ENCODE measurements at regions not wholly inside any gene's neighbourhood (a gene's known extent, or its start where the extent isn't known, plus 50 kb on each side); places are given as distances from the start of the nearest gene placed in this dataset.

- intact Hi-C loops (cut with DNase I) = no loop called here
Observed at GRCh38 chr10:100685331-100685730, 60.1 kb upstream of the PAX2 start.

GRCh38 chr10:100687143-100688003 is 58.0 kb upstream of the PAX2 start:
- intact Hi-C loops (cut with DNase I) = no loop called here
- ATAC-seq = no peak
- no peak for DNase-seq (ENCODE audit: missing footprints)

More at GRCh38 chr10:100685331-100685730, 60.1 kb upstream of the PAX2 start:
- ATAC-seq (no peak), DNase-seq (ENCODE audit: missing footprints) (no peak)

- no peak for DNase-seq (ENCODE audit: missing footprints)
- intact Hi-C loops (cut with DNase I) = no loop called here
- ATAC-seq = no peak
Observed at GRCh38 chr10:100688201-100688600, 57.2 kb upstream of the PAX2 start.

- intact Hi-C loops (cut with DNase I) = no loop called here
- no peak for ATAC-seq
Observed at GRCh38 chr10:100693821-100694220, 51.6 kb upstream of the PAX2 start.

More at GRCh38 chr10:100693821-100694220, 51.6 kb upstream of the PAX2 start:
- no peak for DNase-seq (ENCODE audit: missing footprints)

Measured in Right ventricle myocardium inferior (tissue), 1 donor.